Stimulated activated naive CD8-positive, alpha-beta T cell treated with anti-CD3 and anti-CD28 coated beads, Interleukin-15, amount 100 ng/mL, for 72 hours (primary cell): ENCODE measurements at regions not wholly inside any gene's neighbourhood (a gene's known extent, or its start where the extent isn't known, plus 50 kb on each side); places are given as distances from the start of the nearest gene placed in this dataset.
A peak's percentile ranks its signal among the peaks of the same experiment; 100 is the strongest.

ENCODE experiments used
- ATAC-seq: fragments of 150-1000 bp; cut with Tn5 transposase; 2 replicates; pipeline ENCODE4 v1.10.0; 2021; ENCODE audit warnings: mild to moderate bottlenecking, moderate library complexity
- DNase-seq, 2 donors: peaks; one replicate each; pipeline ENCODE4 v3.0.0; 2021 to 2022
- H3K27ac Mint-ChIP-seq, 2 donors: one replicate each; pipeline ENCODE4 v1.8.0; 2022; ENCODE audit warnings: mild to moderate bottlenecking in 2 of 2, mixed read lengths in 2 of 2, moderate library complexity in 2 of 2
- H3K27me3 Mint-ChIP-seq: one replicate; pipeline ENCODE4 v1.8.0; 2022; ENCODE audit warnings: mixed read lengths
- H3K4me1 Mint-ChIP-seq: one replicate; pipeline ENCODE4 v1.8.0; 2022; ENCODE audit warnings: mild to moderate bottlenecking, mixed read lengths
- H3K4me3 Mint-ChIP-seq, 2 donors: one replicate each; pipeline ENCODE4 v1.8.0; 2022; ENCODE audit warnings: mild to moderate bottlenecking in 2 of 2, mixed read lengths in 2 of 2, moderate library complexity in 1 of 2
- H3K9me3 Mint-ChIP-seq, 2 donors: one replicate each; pipeline ENCODE4 v1.8.0; 2022; ENCODE audit warnings: mixed read lengths in 2 of 2

GRCh38 chr1:214214851-214215250 is 66.1 kb upstream of the SMYD2 start:
- Mint-ChIP-seq H3K9me3 (no peaks in the 10 kb centered on the region), H3K4me3 (no peak overlapping the region), H3K4me1 (peaks cover 9% of the 10 kb centered on the region), H3K27me3 (peaks cover 38% of the 10 kb centered on the region), H3K27ac (no peak overlapping the region)
- no peak for DNase-seq
- ATAC-seq, result no peak

GRCh38 chr1:214215583-214215982 is 65.4 kb upstream of the SMYD2 start:
- Mint-ChIP-seq H3K4me3 (no peak overlapping the region), H3K27me3 (peaks cover 40% of the 10 kb centered on the region), H3K9me3 (no peaks in the 10 kb centered on the region), H3K4me1 (peaks cover 9% of the 10 kb centered on the region), H3K27ac (no peak overlapping the region)
- no peak for DNase-seq
- ATAC-seq, result no peak

GRCh38 chr1:214216021-214216420 is 64.9 kb upstream of the SMYD2 start:
- Mint-ChIP-seq H3K4me1 (peaks cover 9% of the 10 kb centered on the region), H3K4me3 (no peak overlapping the region), H3K9me3 (no peaks in the 10 kb centered on the region), H3K27me3 (peaks cover 40% of the 10 kb centered on the region), H3K27ac (peak overlapping the region in 1 of 2 donors; percentile 66)
- ATAC-seq (no peak), DNase-seq (no peak)

- H3K4me3 Mint-ChIP-seq, result no peak overlapping the region
- peaks cover 9% of the 10 kb centered on the region for H3K4me1 Mint-ChIP-seq
- no peak for DNase-seq
- H3K9me3 Mint-ChIP-seq, result no peaks in the 10 kb centered on the region
- H3K27ac Mint-ChIP-seq, result no peak overlapping the region
- ATAC-seq, result no peak
- peaks cover 40% of the 10 kb centered on the region for H3K27me3 Mint-ChIP-seq
These were observed 64.2 kb upstream of the SMYD2 start for GRCh38 chr1:214216779-214217178.

GRCh38 chr1:214219902-214220301 is 61.1 kb upstream of the SMYD2 start:
- no peaks in the 10 kb centered on the region for H3K9me3 Mint-ChIP-seq
- H3K27ac Mint-ChIP-seq, result no peak overlapping the region
- peaks cover 31% of the 10 kb centered on the region for H3K27me3 Mint-ChIP-seq
- H3K4me3 Mint-ChIP-seq, result no peak overlapping the region
- no peaks in the 10 kb centered on the region for H3K4me1 Mint-ChIP-seq
- no peak for DNase-seq
- ATAC-seq, result no peak

- H3K4me3 Mint-ChIP-seq, result no peak overlapping the region
- H3K27ac Mint-ChIP-seq, result no peak overlapping the region
- H3K27me3 Mint-ChIP-seq, result peaks cover 33% of the 10 kb centered on the region
- no peaks in the 10 kb centered on the region for H3K9me3 Mint-ChIP-seq
- no peaks in the 10 kb centered on the region for H3K4me1 Mint-ChIP-seq
- ATAC-seq (no peak), DNase-seq (no peak)
These were observed 60.1 kb upstream of the SMYD2 start for GRCh38 chr1:214220891-214221290.

- no peaks in the 10 kb centered on the region for H3K4me1 Mint-ChIP-seq
- H3K9me3 Mint-ChIP-seq, result no peaks in the 10 kb centered on the region
- no peak overlapping the region for H3K4me3 Mint-ChIP-seq
- no peak for DNase-seq
- ATAC-seq, result no peak
- H3K27me3 Mint-ChIP-seq, result peaks cover 38% of the 10 kb centered on the region
- no peak overlapping the region for H3K27ac Mint-ChIP-seq
These were observed 56.2 kb upstream of the SMYD2 start for GRCh38 chr1:214224611-214225354.

GRCh38 chr1:214228976-214229375 is 52.0 kb upstream of the SMYD2 start:
- no peak overlapping the region for H3K27ac Mint-ChIP-seq
- no peaks in the 10 kb centered on the region for H3K9me3 Mint-ChIP-seq
- H3K4me1 Mint-ChIP-seq, result no peaks in the 10 kb centered on the region
- H3K27me3 Mint-ChIP-seq, result peaks cover 54% of the 10 kb centered on the region
- H3K4me3 Mint-ChIP-seq, result no peak overlapping the region
- DNase-seq (no peak), ATAC-seq (no peak)

GRCh38 chr1:214229736-214230135 is 51.2 kb upstream of the SMYD2 start:
- H3K27ac Mint-ChIP-seq, result no peak overlapping the region
- H3K4me1 Mint-ChIP-seq, result no peaks in the 10 kb centered on the region
- DNase-seq, result no peak
- peaks cover 57% of the 10 kb centered on the region for H3K27me3 Mint-ChIP-seq
- no peak for ATAC-seq
- H3K4me3 Mint-ChIP-seq, result no peak overlapping the region
- no peaks in the 10 kb centered on the region for H3K9me3 Mint-ChIP-seq
